ENCODE measurements at regions not wholly inside any gene's neighbourhood (a gene's known extent, or its start where the extent isn't known, plus 50 kb on each side); places are given as distances from the start of the nearest gene placed in this dataset.
A peak's percentile ranks its signal among the peaks of the same experiment; 100 is the strongest.

- no peak for DNase-seq
Measured at GRCh38 chr2:136062066-136062837, 55.7 kb downstream of the CXCR4 start.

GRCh38 chr2:136060416-136060815, 57.5 kb downstream of the CXCR4 start:
- no peak for DNase-seq

GRCh38 chr2:136059036-136059472, 58.9 kb downstream of the CXCR4 start:
- DNase-seq, result no peak

GRCh38 chr2:136058262-136058661, 59.7 kb downstream of the CXCR4 start:
- no peak for DNase-seq

GRCh38 chr2:136057802-136058140, 60.2 kb downstream of the CXCR4 start:
- no peak for DNase-seq

GRCh38 chr2:136057023-136057801, 60.7 kb downstream of the CXCR4 start:
- peak; percentile 37 to 41 for DNase-seq

GRCh38 chr2:136055929-136056688, 61.8 kb downstream of the CXCR4 start:
- DNase-seq, result no peak

- no peak for DNase-seq
Measured at GRCh38 chr2:136054856-136055255, 63.1 kb downstream of the CXCR4 start.

GRCh38 chr2:136052369-136053362, 65.3 kb downstream of the CXCR4 start:
- no peak for DNase-seq

GRCh38 chr2:136051725-136052048, 66.3 kb upstream of the DARS1 start:
- no peak for DNase-seq

- DNase-seq, result no peak
Measured at GRCh38 chr2:136051001-136051724, 65.7 kb upstream of the DARS1 start.

- DNase-seq, result no peak
Measured at GRCh38 chr2:136049991-136050920, 64.8 kb upstream of the DARS1 start.

GRCh38 chr2:136049011-136049742, 63.8 kb upstream of the DARS1 start:
- no peak for DNase-seq

GRCh38 chr2:136045835-136046570, 60.6 kb upstream of the DARS1 start:
- DNase-seq, result no peak

GRCh38 chr2:136045344-136045743, 59.9 kb upstream of the DARS1 start:
- no peak for DNase-seq
